ENCODE measurements at regions not wholly inside any gene's neighbourhood (a gene's known extent, or its start where the extent isn't known, plus 50 kb on each side); places are given as distances from the start of the nearest gene placed in this dataset.
"Not testable (repeated sequence)": the region's sequence is repeated elsewhere in the genome, so short reads cannot be mapped to it uniquely, and the experiment has no call there.

- H3K4me3 Mint-ChIP-seq: no peak overlapping the region
- no peak overlapping the region for H3K27ac ChIP-seq (ENCODE audit: low read depth, low read length)
- H3K27me3 ChIP-seq (ENCODE audit: control insufficient read depth, insufficient read depth, low read length, poor library complexity, severe bottlenecking): no peaks in the 10 kb centered on the region
- no peaks in the 10 kb centered on the region for H3K36me3 ChIP-seq (ENCODE audit: control insufficient read depth, insufficient read depth, low read length)
- no peak overlapping the region for H3K27ac Mint-ChIP-seq
- no peaks in the 10 kb centered on the region for H3K4me1 Mint-ChIP-seq
- no peak overlapping the region for H3K9ac ChIP-seq (ENCODE audit: extremely low read depth, low read length, poor library complexity, severe bottlenecking)
- DNase-seq: no peak
- no peaks in the 10 kb centered on the region for H3K4me1 ChIP-seq (ENCODE audit: control insufficient read depth, insufficient read depth, low read length)
- H3K9me3 Mint-ChIP-seq: peaks cover 18% of the 10 kb centered on the region
- H3K9me3 ChIP-seq (ENCODE audit: control insufficient read depth, low read length): peaks cover 13% of the 10 kb centered on the region
- H3K36me3 Mint-ChIP-seq (ENCODE audit: low read depth): no peaks in the 10 kb centered on the region
- 78 to 94% methylated on average over 4 of the region's 4 CpGs for WGBS, 2 experiments (ENCODE audit: insufficient coverage in 1 of 2, insufficient read length in 1 of 2)
- no peak overlapping the region for H3K4me3 ChIP-seq (ENCODE audit: low read length)
- peaks cover 5% of the 10 kb centered on the region for H3K27me3 Mint-ChIP-seq (ENCODE audit: insufficient read depth)
- TF ChIP-seq CTCF (conservative IDR thresholded peaks at IDR 0.05): no peak
These were observed 67.7 kb downstream of the CALM1 start for GRCh38 chr14:90464481-90464880.

- Mint-ChIP-seq H3K36me3 (ENCODE audit: low read depth) (no peaks in the 10 kb centered on the region), H3K9me3 (peaks cover 39% of the 10 kb centered on the region), H3K27me3 (ENCODE audit: insufficient read depth) (peaks cover 5% of the 10 kb centered on the region), H3K27ac (no peak overlapping the region), H3K4me3 (no peak overlapping the region), H3K4me1 (no peaks in the 10 kb centered on the region)
- no peak for TF ChIP-seq CTCF (conservative IDR thresholded peaks at IDR 0.05)
- Histone ChIP-seq H3K9ac (ENCODE audit: extremely low read depth, low read length, poor library complexity, severe bottlenecking) (no peak overlapping the region), H3K27me3 (ENCODE audit: control insufficient read depth, insufficient read depth, low read length, poor library complexity, severe bottlenecking) (no peaks in the 10 kb centered on the region), H3K4me1 (ENCODE audit: control insufficient read depth, insufficient read depth, low read length) (no peaks in the 10 kb centered on the region), H3K36me3 (ENCODE audit: control insufficient read depth, insufficient read depth, low read length) (no peaks in the 10 kb centered on the region), H3K4me3 (ENCODE audit: low read length) (no peak overlapping the region), H3K27ac (ENCODE audit: low read depth, low read length) (no peak overlapping the region), H3K9me3 (ENCODE audit: control insufficient read depth, low read length) (peaks cover 29% of the 10 kb centered on the region)
- 69 to 95% methylated on average over 2 to 4 of the region's 4 CpGs for WGBS, 2 experiments (ENCODE audit: insufficient coverage in 1 of 2, insufficient read length in 1 of 2)
- DNase-seq: no peak
These were observed 70.7 kb downstream of the CALM1 start for GRCh38 chr14:90467501-90467900.

GRCh38 chr14:90469416-90469815 lies 72.6 kb downstream of the CALM1 start:
- not testable (repeated sequence) for H3K27me3 Mint-ChIP-seq (ENCODE audit: insufficient read depth); DNase-seq; H3K27me3 ChIP-seq (ENCODE audit: control insufficient read depth, insufficient read depth, low read length, poor library complexity, severe bottlenecking); H3K27ac ChIP-seq (ENCODE audit: low read depth, low read length); H3K4me3 ChIP-seq (ENCODE audit: low read length); H3K27ac Mint-ChIP-seq; H3K36me3 Mint-ChIP-seq (ENCODE audit: low read depth); H3K4me1 Mint-ChIP-seq; H3K4me1 ChIP-seq (ENCODE audit: control insufficient read depth, insufficient read depth, low read length); H3K9ac ChIP-seq (ENCODE audit: extremely low read depth, low read length, poor library complexity, severe bottlenecking); H3K36me3 ChIP-seq (ENCODE audit: control insufficient read depth, insufficient read depth, low read length); H3K4me3 Mint-ChIP-seq
- 94% methylated on average over 2 of the region's 2 CpGs; no CpG with 5 or more reads in 1 of the 2 experiments for WGBS, 2 experiments (ENCODE audit: insufficient coverage in 1 of 2, insufficient read length in 1 of 2)
- H3K9me3 ChIP-seq (ENCODE audit: control insufficient read depth, low read length): peaks cover 48% of the 10 kb centered on the region
- H3K9me3 Mint-ChIP-seq: peaks cover 57% of the 10 kb centered on the region

GRCh38 chr14:90472632-90473031 lies 75.8 kb downstream of the CALM1 start:
- Mint-ChIP-seq H3K4me1 (no peaks in the 10 kb centered on the region), H3K36me3 (ENCODE audit: low read depth) (no peaks in the 10 kb centered on the region), H3K27me3 (ENCODE audit: insufficient read depth) (peaks cover 3% of the 10 kb centered on the region), H3K4me3 (no peak overlapping the region), H3K9me3 (peaks cover 82% of the 10 kb centered on the region), H3K27ac (no peak overlapping the region)
- TF ChIP-seq CTCF (conservative IDR thresholded peaks at IDR 0.05): no peak
- Histone ChIP-seq H3K4me3 (ENCODE audit: low read length) (no peak overlapping the region), H3K27me3 (ENCODE audit: control insufficient read depth, insufficient read depth, low read length, poor library complexity, severe bottlenecking) (no peaks in the 10 kb centered on the region), H3K9ac (ENCODE audit: extremely low read depth, low read length, poor library complexity, severe bottlenecking) (no peak overlapping the region), H3K27ac (ENCODE audit: low read depth, low read length) (no peak overlapping the region), H3K36me3 (ENCODE audit: control insufficient read depth, insufficient read depth, low read length) (no peaks in the 10 kb centered on the region), H3K4me1 (ENCODE audit: control insufficient read depth, insufficient read depth, low read length) (no peaks in the 10 kb centered on the region), H3K9me3 (ENCODE audit: control insufficient read depth, low read length) (peaks cover 71% of the 10 kb centered on the region)
- DNase-seq: no peak
- 84 to 88% methylated on average over 1 to 2 of the region's 2 CpGs for WGBS, 2 experiments (ENCODE audit: insufficient coverage in 1 of 2, insufficient read length in 1 of 2)

All from endodermal cell (in vitro differentiated cells).